CD4-positive, alpha-beta T cell treated with Interleukin-10 for 1 hour (primary cell): ENCODE measurements at regions not wholly inside any gene's neighbourhood (a gene's known extent, or its start where the extent isn't known, plus 50 kb on each side); places are given as distances from the start of the nearest gene placed in this dataset.
"Not testable (repeated sequence)": the region's sequence is repeated elsewhere in the genome, so short reads cannot be mapped to it uniquely, and the experiment has no call there.

Experiments
- DNase-seq: peaks from one replicate; pipeline ENCODE4 v3.0.0-alpha.2; 2020

GRCh38 chr12:58695263-58695662, 225.0 kb downstream of the LRIG3 start:
- no peak for DNase-seq

DNA sequence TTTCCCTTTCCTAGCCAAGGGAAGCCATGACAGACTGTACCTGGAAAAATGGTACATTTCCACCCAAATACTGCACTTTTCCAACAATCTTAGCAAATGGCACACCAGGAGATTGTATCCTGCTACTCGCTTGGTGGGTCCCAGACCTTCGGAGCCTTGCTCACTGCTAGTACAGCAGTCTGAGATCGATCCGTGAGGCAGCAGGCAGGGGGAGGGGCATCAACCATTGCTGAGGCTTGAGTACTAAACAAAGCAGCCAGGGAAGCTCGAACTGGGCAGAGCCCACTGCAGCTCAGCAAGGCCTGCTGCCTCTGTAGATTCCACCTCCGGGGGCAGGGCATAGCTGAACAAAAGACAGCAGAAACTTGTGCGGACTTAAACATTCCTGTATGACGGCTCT, 218.8 kb downstream of the LRIG3 start:
- DNase-seq, result no peak

- no peak for DNase-seq
These were observed 216.4 kb downstream of the LRIG3 start for GRCh38 chr12:58703866-58704265.

DNA sequence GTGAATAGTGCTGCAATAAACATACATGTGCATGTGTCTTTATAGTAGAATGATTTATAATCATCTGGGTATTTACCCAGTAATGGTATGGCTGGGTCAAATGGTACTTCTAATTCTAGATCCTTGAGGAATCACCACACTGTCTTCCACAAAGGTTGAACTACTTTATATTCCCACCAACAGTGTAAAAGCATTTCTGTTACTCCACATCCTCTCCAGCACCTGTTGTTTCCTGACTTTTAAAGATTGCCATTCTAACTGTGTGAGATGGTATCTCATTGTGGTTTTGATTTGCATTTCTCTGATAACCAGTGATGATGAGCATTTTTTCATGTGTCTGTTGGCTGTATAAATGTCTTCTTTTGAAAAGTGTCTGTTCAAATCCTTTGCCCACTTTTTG, 215.5 kb downstream of the LRIG3 start:
- DNase-seq, result not testable (repeated sequence)

GRCh38 chr12:58710901-58711300, 209.4 kb downstream of the LRIG3 start:
- DNase-seq, result no peak

GRCh38 chr12:58711974-58712373, 208.3 kb downstream of the LRIG3 start:
- DNase-seq, result no peak

DNA sequence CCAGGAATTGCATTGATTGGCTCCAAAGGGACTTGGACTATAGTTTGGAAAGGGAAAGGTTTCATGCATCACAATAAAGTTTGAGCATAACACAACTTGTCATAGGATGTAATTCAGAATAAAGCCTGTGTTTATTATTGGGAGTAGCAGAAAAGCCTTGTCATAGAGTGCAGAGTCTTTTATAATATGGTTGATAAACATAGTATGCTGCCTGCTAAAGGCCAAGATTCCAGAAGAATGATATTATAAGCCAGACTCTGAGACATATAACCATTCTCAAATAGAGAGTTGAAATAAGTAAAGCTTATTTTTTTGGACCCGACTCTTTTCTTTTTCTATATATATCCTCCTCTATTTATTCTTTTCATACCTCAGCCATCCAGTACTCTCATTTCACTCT, 207.3 kb downstream of the LRIG3 start:
- DNase-seq, result no peak

GRCh38 chr12:58719161-58719560, 201.1 kb downstream of the LRIG3 start:
- DNase-seq, result no peak

DNA sequence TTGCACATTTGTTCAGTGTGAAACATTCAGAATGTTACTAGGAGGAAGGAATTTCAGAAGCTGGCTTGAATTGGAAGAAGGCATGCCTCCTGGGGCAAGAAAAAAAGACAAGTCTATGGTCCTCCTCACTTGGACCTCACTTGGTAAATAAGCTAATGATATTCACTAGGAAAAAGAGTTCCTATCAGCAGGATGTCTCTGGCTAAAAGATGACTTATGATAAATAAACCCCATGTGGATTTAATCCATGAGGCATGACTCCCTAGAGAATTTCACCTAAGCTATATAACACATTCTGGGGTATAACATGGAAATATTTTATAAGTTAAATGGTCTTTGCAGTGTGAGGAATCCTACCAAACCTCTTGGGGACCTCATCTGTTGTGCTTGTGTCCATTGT, 199.9 kb downstream of the LRIG3 start:
- no peak for DNase-seq

DNA sequence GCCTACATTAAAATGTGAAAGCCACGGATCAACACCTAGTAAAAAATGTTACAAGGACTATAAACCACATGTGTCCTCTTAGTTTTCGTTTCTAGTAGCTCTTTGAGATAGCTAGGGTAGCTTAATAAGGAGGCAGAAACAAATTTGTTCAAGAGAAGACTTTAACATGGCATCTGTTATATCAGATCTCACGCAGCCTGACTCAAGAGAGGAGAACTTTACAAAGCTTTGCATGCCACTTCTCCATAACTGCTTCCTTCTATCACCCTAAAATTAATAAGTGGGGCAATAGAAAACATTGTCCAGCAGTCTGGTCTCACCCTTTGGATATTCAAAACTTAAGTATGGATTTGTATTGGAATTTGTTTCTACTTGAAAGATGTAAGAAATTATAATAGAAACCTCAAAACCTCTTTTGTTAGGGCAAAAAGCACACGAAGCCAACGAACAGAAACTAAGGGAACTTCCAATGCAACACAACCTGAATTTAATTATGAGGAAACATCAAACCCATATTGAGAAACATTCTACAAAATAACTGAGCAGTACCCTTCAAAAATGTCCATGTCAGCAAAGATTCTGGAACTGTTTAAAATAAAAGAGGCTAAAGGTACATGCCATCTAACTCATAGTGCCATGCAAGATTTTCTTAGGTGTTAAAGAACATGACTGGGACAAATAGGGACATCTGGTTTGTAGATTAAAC, 194.8 kb downstream of the LRIG3 start:
- DNase-seq, result no peak

DNA sequence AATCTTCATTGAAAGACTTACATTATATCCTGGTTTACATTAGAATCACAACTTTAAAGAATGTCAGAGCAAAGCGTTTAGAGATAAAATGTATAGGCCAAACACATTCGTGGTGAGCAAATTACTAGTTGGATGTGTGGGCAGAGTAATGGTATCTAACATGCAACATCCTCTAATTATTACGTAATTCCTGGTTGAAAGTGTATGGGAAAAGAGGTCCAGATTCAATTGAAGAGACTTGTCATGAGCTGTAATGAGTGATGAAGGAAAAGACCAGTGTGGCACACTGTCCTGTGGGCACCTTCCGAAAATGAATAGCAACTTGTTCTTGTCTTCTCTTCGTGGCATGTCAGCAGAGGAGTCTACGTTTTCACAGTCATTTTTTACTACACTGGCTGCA, 192.8 kb downstream of the LRIG3 start:
- DNase-seq, result no peak

DNA sequence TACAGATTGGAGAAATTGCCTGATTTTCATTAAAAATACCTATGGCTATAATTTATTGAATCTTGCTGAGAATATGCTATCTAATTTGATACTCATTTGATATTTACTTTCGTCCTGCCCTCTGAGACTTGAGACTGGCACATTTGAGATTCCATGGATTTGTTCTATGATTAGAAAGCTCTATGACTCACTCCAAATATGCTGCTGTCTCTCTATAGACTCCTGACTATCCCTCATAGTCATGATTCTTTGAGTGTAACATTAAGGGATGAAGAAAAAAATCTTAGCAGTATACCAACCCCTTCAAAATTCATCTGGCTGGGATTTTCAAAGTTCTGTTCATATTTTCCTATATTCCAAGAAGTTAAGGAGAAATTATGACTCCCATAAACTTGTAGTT, 191.9 kb downstream of the LRIG3 start:
- DNase-seq, result no peak

DNA sequence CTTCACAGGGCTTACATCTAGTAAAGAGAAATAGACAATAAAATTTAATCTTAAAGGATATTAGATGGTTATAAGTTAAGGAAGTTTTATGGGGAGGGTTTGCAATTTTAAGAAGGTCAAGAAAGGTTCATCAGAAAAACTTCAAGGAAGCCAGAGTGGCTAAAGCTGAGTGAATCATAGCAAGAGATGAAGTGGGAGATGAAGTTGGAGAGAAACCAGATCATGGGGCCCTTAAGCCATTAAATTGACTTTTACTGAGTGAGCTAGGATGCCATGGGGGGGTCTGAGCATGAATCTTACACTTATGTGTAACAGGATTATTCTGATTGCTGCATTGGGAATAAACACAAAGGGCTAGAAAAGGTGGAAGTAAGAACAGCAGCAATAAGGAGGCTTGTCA, 189.2 kb downstream of the LRIG3 start:
- no peak for DNase-seq

- no peak for DNase-seq
These were observed 187.4 kb downstream of the LRIG3 start for GRCh38 chr12:58732894-58733293.

DNA sequence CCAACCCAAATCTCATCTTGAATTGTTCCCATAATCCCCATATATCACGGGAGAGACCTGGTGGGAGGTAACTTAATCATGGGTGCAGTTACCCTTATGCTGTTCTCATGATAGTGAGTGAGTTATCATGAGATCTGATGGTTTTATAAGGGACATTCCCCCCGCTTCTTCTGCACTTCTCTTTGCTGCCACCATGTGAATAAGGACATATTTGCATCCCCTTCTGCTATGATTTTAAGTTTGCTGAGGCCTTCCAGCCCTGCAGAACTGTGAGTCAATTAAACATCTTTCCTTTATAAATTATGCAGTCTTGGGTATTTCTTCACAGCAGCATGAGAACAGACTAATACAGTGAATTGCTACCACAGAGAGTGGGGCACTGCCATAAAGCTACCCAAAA, 179.1 kb downstream of the LRIG3 start:
- no peak for DNase-seq

DNA sequence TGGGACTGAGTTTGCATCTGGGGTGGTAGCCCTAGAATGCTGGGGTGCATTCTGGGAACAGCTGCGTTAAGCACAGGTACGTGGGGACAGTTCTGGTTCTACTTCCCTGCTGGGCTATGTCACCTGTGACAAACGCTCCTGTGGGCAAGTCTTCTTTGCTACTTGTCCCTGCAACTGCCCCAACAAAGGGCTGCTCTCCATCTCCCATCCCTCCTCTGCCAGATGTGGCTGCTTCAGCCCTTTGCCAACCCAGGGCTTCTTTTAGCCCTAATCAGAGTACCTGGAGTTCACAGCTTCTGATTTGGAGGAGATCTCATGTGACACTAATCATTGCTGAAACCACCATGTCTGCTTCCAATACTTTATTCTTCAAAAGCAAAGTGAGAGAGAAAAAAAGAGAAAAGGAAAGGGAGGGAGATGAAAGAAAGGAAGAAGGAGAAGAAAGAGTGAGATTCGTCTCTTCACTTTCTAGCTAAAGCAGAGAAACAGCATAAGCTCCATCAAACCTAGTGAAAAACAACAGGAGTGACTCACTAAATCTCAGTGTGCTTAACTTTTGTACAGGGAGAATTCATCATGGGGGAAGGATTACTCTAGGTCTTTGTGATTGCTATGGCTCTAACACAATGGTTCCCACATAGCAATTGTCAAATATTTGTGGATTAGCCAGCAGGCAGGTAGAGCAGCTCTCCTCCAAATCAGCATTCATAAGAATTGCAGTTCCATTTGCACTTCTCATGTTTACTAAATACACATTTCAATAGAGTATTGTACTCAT, 174.8 kb downstream of the LRIG3 start:
- DNase-seq, result no peak

- DNase-seq, result no peak
These were observed 172.8 kb downstream of the LRIG3 start for GRCh38 chr12:58747533-58747932.

DNA sequence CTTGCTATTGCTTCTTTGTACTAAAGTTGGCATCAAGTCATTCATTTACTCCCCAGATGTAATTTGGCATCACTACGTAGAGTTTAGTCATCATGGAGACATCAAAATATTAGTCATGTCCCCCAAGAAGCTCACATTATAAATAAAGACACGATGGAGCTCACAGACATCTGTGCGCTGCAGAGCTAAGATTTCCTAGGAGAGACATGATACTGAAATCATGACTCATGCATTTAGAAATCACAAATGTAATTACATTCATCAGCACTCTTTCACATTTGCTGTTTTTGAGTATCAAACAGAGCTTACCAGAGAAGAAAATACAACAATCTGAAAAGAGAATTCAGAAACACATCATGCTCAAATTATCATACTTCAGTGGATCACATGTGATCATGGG, 169.8 kb downstream of the LRIG3 start:
- DNase-seq, result no peak

- no peak for DNase-seq
These were observed 162.9 kb downstream of the LRIG3 start for GRCh38 chr12:58757422-58757821.

- DNase-seq, result not testable (repeated sequence)
These were observed 160.6 kb downstream of the LRIG3 start for GRCh38 chr12:58759745-58760144.

DNA sequence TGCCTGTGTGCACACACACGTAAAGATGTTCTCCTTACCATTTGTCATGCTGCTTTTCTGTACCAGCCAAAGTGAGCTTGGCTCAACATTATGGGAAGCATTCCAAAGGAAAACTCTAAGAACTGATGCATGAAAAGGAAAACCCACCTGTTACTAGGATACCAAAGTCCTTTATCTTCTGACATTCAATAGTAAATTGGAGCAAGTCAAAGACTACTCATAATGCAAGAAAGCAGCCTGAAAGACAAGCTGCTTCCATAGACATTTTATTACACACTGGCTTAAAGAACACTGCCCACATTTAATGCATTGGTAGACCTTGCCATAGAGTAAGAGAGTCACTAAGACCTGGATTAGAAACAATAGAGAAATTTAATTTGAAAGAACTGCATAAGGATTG, 159.0 kb downstream of the LRIG3 start:
- DNase-seq, result no peak

GRCh38 chr12:58764100-58764953, 156.0 kb downstream of the LRIG3 start:
- no peak for DNase-seq

DNA sequence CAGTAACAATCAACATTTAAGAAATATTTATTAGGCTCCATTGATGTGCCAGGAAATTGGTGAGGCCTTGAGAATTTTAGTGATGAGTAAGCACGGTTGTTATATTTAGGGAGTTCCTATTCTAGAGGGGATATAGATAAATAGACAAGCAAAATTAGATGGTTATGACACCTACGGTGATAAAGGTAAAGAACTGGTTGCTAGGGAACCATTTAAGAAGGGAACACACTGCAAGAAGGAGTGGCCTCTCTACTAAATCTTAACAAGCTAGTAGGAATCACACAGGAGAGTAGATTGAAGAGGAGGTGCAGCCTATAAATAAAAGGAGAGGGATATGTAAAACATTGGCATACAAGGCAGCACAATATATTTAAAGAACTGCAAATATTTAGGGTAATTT, 155.2 kb downstream of the LRIG3 start:
- DNase-seq, result no peak
